Activated CD4-positive, alpha-beta T cell treated with anti-CD3 and anti-CD28 coated beads, Interleukin-2, amount 10 ng/mL, durations not matched to agents 7 days and 5 days (primary cell): ENCODE measurements at regions not wholly inside any gene's neighbourhood (a gene's known extent, or its start where the extent isn't known, plus 50 kb on each side); places are given as distances from the start of the nearest gene placed in this dataset.

Source experiments
- CTCF ChIA-PET: fragments of 350-600 bp; sonication (Branson Sonifier 250); formaldehyde crosslinking; loops from one replicate; lab custom pipeline; 2021; ENCODE audit warnings: antibody characterized with exemption; lab: Charles Lee
- POLR2A ChIA-PET: fragments of 350-600 bp; sonication (Branson Sonifier 250); formaldehyde crosslinking; loops from one replicate; lab custom pipeline; 2021; ENCODE audit warnings: antibody characterized with exemption; lab: Charles Lee
- DNase-seq: peaks from one replicate; pipeline ENCODE4 v3.0.0-alpha.2; 2020
- H3K27ac Mint-ChIP-seq: one replicate; pipeline ENCODE4 v1.8.0; 2021; ENCODE audit warnings: mild to moderate bottlenecking, moderate library complexity, mixed read lengths
- H3K27me3 Mint-ChIP-seq: one replicate; pipeline ENCODE4 v1.8.0; 2021; ENCODE audit warnings: mixed read lengths
- H3K36me3 Mint-ChIP-seq: one replicate; pipeline ENCODE4 v1.8.0; 2021; ENCODE audit warnings: low read depth, mixed read lengths
- H3K4me1 Mint-ChIP-seq: one replicate; pipeline ENCODE4 v1.8.0; 2021; ENCODE audit warnings: mixed read lengths
- H3K4me3 Mint-ChIP-seq: one replicate; pipeline ENCODE4 v1.8.0; 2021; ENCODE audit warnings: mild to moderate bottlenecking, moderate library complexity, mixed read lengths
- H3K9me3 Mint-ChIP-seq: one replicate; pipeline ENCODE4 v1.8.0; 2021; ENCODE audit warnings: mixed read lengths

GRCh38 chr18:39419315-39419714 is 1853.7 kb upstream of the CELF4 start:
- no peaks in the 10 kb centered on the region for H3K27me3 Mint-ChIP-seq
- no peaks in the 10 kb centered on the region for H3K9me3 Mint-ChIP-seq
- H3K27ac Mint-ChIP-seq = no peak overlapping the region
- DNase-seq = no peak
- H3K4me1 Mint-ChIP-seq = peaks cover 2% of the 10 kb centered on the region
- no peaks in the 10 kb centered on the region for H3K36me3 Mint-ChIP-seq
- ChIA-PET CTCF (no interaction called here), POLR2A (no interaction called here)
- H3K4me3 Mint-ChIP-seq = no peak overlapping the region

- H3K36me3 Mint-ChIP-seq = no peaks in the 10 kb centered on the region
- no peak for DNase-seq
- ChIA-PET CTCF (no interaction called here), POLR2A (no interaction called here)
- no peak overlapping the region for H3K4me3 Mint-ChIP-seq
- peaks cover 7% of the 10 kb centered on the region for H3K4me1 Mint-ChIP-seq
- H3K27me3 Mint-ChIP-seq = no peaks in the 10 kb centered on the region
- no peak overlapping the region for H3K27ac Mint-ChIP-seq
- no peaks in the 10 kb centered on the region for H3K9me3 Mint-ChIP-seq
These were observed 1849.9 kb upstream of the CELF4 start for GRCh38 chr18:39415471-39415870.

DNA sequence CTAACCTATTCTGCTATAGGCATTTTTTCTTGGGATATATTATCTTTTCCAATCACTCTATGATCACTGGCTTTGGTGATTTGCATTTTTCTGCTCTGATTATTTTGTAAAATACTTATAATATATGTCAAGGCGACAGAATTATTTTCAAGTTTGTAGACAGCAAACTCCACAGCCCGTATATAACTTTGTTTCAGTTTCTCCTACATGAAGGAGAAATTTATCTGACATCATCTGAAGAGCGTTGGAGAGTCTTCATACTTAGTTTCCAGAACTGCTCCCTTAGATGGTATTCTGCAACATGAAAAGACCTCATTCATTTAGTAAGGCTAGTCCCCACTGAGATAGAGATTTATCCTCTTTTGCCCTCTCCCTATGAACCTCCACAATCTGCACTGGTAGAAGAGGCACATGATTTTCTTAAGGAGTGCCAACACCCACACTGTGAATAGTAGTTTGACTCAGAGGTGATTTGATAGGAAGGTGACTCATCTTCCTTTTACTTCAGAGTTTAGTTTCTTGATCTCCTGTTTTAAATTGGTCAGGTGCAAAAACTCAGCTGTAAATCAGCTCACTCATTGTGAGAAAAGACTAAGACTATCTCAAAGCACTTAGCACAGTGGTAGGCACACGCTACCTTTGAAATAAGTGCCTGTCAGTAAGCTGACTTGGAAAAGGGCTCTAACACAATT is 1848.6 kb upstream of the CELF4 start:
- Mint-ChIP-seq H3K4me3 (no peak overlapping the region), H3K9me3 (no peaks in the 10 kb centered on the region), H3K4me1 (peaks cover 7% of the 10 kb centered on the region), H3K27me3 (no peaks in the 10 kb centered on the region), H3K27ac (no peak overlapping the region), H3K36me3 (no peaks in the 10 kb centered on the region)
- no peak for DNase-seq
- ChIA-PET POLR2A (no interaction called here), CTCF (no interaction called here)

DNA sequence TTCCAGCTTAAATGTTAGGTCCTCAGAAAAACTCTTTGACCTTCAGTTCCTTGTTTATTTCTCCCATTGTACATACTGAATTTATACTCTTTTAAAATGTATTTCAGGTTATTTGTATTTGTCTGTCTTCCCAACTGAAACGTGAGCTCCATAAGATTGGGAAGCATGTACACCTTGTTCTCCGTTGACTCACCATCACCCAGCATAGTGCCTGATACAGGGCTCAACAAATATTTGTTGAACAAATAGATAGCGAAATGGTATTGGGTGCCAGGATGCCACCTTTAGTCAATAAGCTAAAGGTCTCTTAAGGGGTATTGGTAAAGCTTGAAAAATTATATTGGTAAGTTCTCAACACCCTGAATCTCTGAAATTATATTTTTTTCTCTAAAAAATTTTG is 1841.3 kb upstream of the CELF4 start:
- Mint-ChIP-seq H3K36me3 (no peaks in the 10 kb centered on the region), H3K9me3 (no peaks in the 10 kb centered on the region), H3K4me1 (no peaks in the 10 kb centered on the region), H3K27me3 (no peaks in the 10 kb centered on the region), H3K27ac (no peak overlapping the region), H3K4me3 (no peak overlapping the region)
- ChIA-PET CTCF (no interaction called here), POLR2A (no interaction called here)
- no peak for DNase-seq

DNA sequence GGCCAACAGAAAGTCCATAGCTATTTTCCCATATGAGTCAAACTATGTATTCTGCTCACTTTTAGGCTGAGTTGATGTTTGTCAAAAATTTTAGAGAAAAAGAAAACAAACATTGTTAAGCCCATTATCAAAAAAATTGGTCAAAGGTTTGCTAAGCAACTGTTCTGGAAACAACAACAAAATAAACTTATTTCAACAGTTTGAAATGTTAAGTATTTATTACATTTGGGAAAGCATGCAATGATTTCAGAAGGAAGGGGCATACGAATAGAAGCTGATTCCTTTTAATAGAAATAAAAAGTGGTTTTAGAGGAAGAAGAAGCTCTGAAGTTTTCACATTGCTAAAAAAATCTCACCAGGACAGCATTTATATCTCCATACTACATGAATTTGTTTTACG is 1837.5 kb upstream of the CELF4 start:
- no peak overlapping the region for H3K4me3 Mint-ChIP-seq
- no peak overlapping the region for H3K27ac Mint-ChIP-seq
- POLR2A ChIA-PET = no interaction called here
- no peaks in the 10 kb centered on the region for H3K27me3 Mint-ChIP-seq
- CTCF ChIA-PET = no interaction called here
- no peaks in the 10 kb centered on the region for H3K9me3 Mint-ChIP-seq
- no peaks in the 10 kb centered on the region for H3K36me3 Mint-ChIP-seq
- no peak for DNase-seq
- H3K4me1 Mint-ChIP-seq = no peaks in the 10 kb centered on the region

GRCh38 chr18:39399662-39400061 is 1834.1 kb upstream of the CELF4 start:
- no peak for DNase-seq
- H3K36me3 Mint-ChIP-seq = no peaks in the 10 kb centered on the region
- CTCF ChIA-PET = no interaction called here
- POLR2A ChIA-PET = no interaction called here
- peaks cover 4% of the 10 kb centered on the region for H3K9me3 Mint-ChIP-seq
- no peak overlapping the region for H3K27ac Mint-ChIP-seq
- H3K27me3 Mint-ChIP-seq = no peaks in the 10 kb centered on the region
- H3K4me3 Mint-ChIP-seq = no peak overlapping the region
- H3K4me1 Mint-ChIP-seq = no peaks in the 10 kb centered on the region

DNA sequence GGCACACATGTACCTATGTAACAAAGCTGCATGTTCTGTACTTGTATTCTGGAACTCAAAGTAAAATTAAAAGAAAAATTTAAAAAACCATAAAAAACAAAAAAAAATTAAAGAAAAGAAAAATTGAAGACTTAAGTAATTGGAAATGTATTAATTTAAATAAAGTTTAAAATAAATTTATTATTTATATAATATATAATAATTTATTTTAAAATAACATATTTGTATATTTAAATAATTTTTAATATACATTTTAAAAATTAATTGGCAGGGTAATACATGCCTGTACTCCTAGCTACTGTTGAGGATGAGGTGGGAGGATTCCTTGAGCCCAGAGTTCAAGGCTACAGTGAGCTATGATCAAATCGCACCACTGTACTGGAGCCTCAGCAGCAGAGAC is 1830.6 kb upstream of the CELF4 start:
- no peaks in the 10 kb centered on the region for H3K27me3 Mint-ChIP-seq
- POLR2A ChIA-PET = no interaction called here
- H3K9me3 Mint-ChIP-seq = peaks cover 20% of the 10 kb centered on the region
- no peak overlapping the region for H3K27ac Mint-ChIP-seq
- H3K36me3 Mint-ChIP-seq = no peaks in the 10 kb centered on the region
- no peak overlapping the region for H3K4me3 Mint-ChIP-seq
- CTCF ChIA-PET = no interaction called here
- no peak for DNase-seq
- no peaks in the 10 kb centered on the region for H3K4me1 Mint-ChIP-seq

DNA sequence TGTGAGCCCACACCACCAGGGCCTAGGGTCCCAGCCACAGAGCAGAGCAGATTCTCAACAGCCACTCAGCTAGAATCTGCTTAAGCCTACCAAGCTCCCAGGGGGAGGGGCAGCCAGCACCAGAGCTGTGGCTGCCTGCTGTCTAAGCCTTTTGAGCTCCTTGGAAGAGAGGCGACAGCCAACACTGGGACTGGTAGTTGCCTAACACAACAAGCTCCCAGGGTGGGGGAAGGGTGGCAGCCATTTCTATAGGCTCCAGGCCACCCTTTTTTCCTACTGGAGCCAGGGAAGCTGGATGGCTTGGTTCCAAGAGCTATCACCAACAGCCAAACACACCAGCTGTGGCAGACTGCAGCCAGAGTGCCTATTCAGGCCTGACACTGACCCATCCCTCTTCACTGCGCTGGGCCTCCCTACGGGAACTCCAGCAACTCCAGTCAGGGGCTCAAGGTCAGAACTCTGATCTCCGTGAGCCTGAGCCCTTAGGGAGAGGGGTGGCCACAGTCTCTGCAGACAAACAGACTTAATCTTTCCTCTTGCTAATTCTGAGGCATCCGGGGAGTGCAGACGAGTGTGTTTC is 1824.3 kb upstream of the CELF4 start:
- Mint-ChIP-seq H3K4me3 (no peak overlapping the region), H3K9me3 (peaks cover 22% of the 10 kb centered on the region), H3K27ac (no peak overlapping the region), H3K36me3 (no peaks in the 10 kb centered on the region), H3K27me3 (no peaks in the 10 kb centered on the region), H3K4me1 (no peaks in the 10 kb centered on the region)
- ChIA-PET CTCF (no interaction called here), POLR2A (no interaction called here)
- no peak for DNase-seq

- DNase-seq = no peak
- Mint-ChIP-seq H3K36me3 (no peaks in the 10 kb centered on the region), H3K27ac (no peak overlapping the region), H3K27me3 (no peaks in the 10 kb centered on the region), H3K4me1 (no peaks in the 10 kb centered on the region), H3K9me3 (no peaks in the 10 kb centered on the region), H3K4me3 (no peak overlapping the region)
- ChIA-PET CTCF (interaction anchor here (0.6 kb wide), 1 partner anchor 428 kb away, joined by 3 read pairs; no protein-coding TSS in a partner anchor), POLR2A (no interaction called here)
These were observed 1815.3 kb upstream of the CELF4 start for GRCh38 chr18:39380866-39381265.

DNA sequence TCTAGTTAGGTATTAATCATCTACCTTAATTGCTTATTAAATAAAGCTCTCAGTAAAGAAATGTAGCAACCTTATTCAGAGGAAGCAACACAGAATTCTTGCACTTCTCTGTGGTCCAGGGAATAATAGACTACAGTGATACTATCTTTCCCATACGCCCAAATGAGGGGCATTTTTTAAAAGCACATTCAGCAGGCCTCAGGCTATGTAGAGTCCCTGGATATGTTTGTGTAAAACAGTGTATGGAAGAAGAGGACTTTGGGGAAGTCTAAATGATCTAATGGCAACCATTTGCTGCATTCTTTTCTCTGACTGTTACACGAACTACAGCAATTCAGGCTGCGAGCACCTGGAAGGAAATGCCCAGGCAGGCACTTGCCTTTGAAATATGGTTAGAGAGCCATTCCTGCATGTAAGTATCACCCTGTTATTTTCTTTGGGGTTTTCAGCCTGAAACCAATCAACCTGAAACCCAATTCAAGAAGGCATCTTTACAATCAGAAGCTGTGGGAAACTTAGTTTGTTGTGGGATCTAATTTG is 1814.7 kb upstream of the CELF4 start:
- no peak for DNase-seq
- no peak overlapping the region for H3K27ac Mint-ChIP-seq
- H3K36me3 Mint-ChIP-seq = no peaks in the 10 kb centered on the region
- H3K4me1 Mint-ChIP-seq = no peaks in the 10 kb centered on the region
- POLR2A ChIA-PET = no interaction called here
- H3K4me3 Mint-ChIP-seq = no peak overlapping the region
- H3K9me3 Mint-ChIP-seq = no peaks in the 10 kb centered on the region
- CTCF ChIA-PET = interaction anchor here (0.6 kb wide), 1 partner anchor 427 kb away, joined by 3 read pairs; no protein-coding TSS in a partner anchor
- no peaks in the 10 kb centered on the region for H3K27me3 Mint-ChIP-seq

GRCh38 chr18:39375066-39375465 is 1809.5 kb upstream of the CELF4 start:
- POLR2A ChIA-PET = no interaction called here
- H3K9me3 Mint-ChIP-seq = peaks cover 5% of the 10 kb centered on the region
- H3K27me3 Mint-ChIP-seq = no peaks in the 10 kb centered on the region
- H3K27ac Mint-ChIP-seq = no peak overlapping the region
- CTCF ChIA-PET = no interaction called here
- H3K36me3 Mint-ChIP-seq = no peaks in the 10 kb centered on the region
- no peak for DNase-seq
- H3K4me3 Mint-ChIP-seq = no peak overlapping the region
- H3K4me1 Mint-ChIP-seq = no peaks in the 10 kb centered on the region

DNA sequence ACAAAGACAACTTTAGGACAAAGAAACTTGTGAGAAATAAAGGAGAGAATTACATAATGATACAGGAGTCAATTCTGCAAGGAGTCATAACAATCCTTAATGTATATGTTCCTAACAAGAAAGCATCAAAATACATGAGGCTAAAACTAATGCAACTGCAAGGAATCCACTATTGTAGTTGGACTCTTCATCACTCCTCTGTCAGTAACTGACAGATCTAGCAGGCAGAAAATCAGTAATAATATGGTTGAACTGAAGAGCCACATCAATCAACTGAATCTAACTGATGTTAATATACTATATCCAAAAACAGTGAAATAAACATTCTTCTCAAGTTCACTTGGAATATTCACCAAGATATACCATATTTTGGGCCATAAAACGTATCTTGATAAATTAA is 1806.4 kb upstream of the CELF4 start:
- peaks cover 5% of the 10 kb centered on the region for H3K9me3 Mint-ChIP-seq
- no peak overlapping the region for H3K4me3 Mint-ChIP-seq
- CTCF ChIA-PET = no interaction called here
- H3K4me1 Mint-ChIP-seq = no peaks in the 10 kb centered on the region
- no peaks in the 10 kb centered on the region for H3K36me3 Mint-ChIP-seq
- H3K27me3 Mint-ChIP-seq = no peaks in the 10 kb centered on the region
- no peak for DNase-seq
- no peak overlapping the region for H3K27ac Mint-ChIP-seq
- POLR2A ChIA-PET = no interaction called here

DNA sequence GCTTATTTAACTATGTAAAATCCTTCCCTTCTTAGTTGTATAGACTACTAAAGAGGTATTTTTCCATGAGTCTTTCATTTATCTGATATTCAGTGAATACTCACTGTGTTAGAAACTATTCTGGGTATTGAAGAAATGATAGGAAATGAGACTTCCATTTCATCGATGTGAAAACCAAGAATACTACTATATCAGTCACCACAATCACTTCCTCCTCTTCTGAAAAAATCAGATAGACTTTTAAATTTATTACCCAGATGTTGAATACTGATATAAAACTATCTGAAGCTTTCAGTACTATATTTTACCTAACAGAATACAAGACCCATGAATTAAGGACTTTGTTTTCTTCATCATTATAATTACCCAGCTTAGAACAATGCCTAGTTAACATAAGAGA is 1801.1 kb upstream of the CELF4 start:
- no peak overlapping the region for H3K27ac Mint-ChIP-seq
- H3K27me3 Mint-ChIP-seq = no peaks in the 10 kb centered on the region
- POLR2A ChIA-PET = no interaction called here
- H3K4me3 Mint-ChIP-seq = no peak overlapping the region
- H3K4me1 Mint-ChIP-seq = no peaks in the 10 kb centered on the region
- H3K36me3 Mint-ChIP-seq = no peaks in the 10 kb centered on the region
- no peak for DNase-seq
- peaks cover 5% of the 10 kb centered on the region for H3K9me3 Mint-ChIP-seq
- CTCF ChIA-PET = no interaction called here
